HCT116 (cell line): ENCODE measurements at regions not wholly inside any gene's neighbourhood (a gene's known extent, or its start where the extent isn't known, plus 50 kb on each side); places are given as distances from the start of the nearest gene placed in this dataset.

Experiments used
- ATAC-seq: fragments of 200-7000 bp; cut with Tn5 transposase; 2 replicates; pipeline ENCODE4 v1.9.1; 2020; ENCODE audit warnings: mild to moderate bottlenecking, moderate library complexity
- BruUV-seq: library from RNA; stranded (reverse); fragments of 400-500 nt; replicated peaks from 2 replicates; lab custom pipeline; 2021; lab: Mats Ljungman, UMichigan
- CTCF ChIA-PET: fragments of 300-600 bp; sonication (Branson Sonifier 250); formaldehyde crosslinking; loops from one replicate; lab custom pipeline; 2021; ENCODE audit warnings: antibody characterized with exemption; lab: Charles Lee
- POLR2A ChIA-PET: fragments of 300-600, 350-600 bp; sonication (Branson Sonifier 250); formaldehyde crosslinking; loops from one replicate; lab custom pipeline; 2021; ENCODE audit warnings: antibody characterized with exemption; lab: Charles Lee
- RAD21 ChIA-PET, 2 experiments: fragments of 300-600 bp; sonication (Branson Sonifier 250); formaldehyde crosslinking; loops; one replicate each; lab custom pipeline; 2023; ENCODE audit warnings: low total read pairs in 2 of 2; ENCODE audit not compliant: uncharacterized antibody in 2 of 2, unreplicated experiment in 2 of 2, low non-redundant PET in 1 of 2; lab: Charles Lee
- DNase-seq: peaks from one replicate; pipeline ENCODE4 v3.0.0-alpha.2; 2010; ENCODE audit warnings: low read depth, low spot score
- H2AFZ ChIP-seq: fragments of 200-600 bp; shearing (Covaris generic), sonication (generic); 2 replicates; pipeline ENCODE4 v1.6.1; 2017; ENCODE audit warnings: low read depth, mixed run types, mixed read lengths, antibody characterized with exemption, low read length; ENCODE audit not compliant: poor library complexity, severe bottlenecking
- H3K27ac ChIP-seq: 2 replicates; pipeline ENCODE4 v1.5.1; 2012; ENCODE audit warnings: low read depth, low read length
- H3K27me3 ChIP-seq: fragments of 200-600 bp; sonication (generic); 2 replicates; pipeline ENCODE4 v1.6.1; 2016; ENCODE audit warnings: mixed run types, low read length, mixed read lengths; ENCODE audit not compliant: insufficient read depth
- H3K36me3 ChIP-seq, 2 experiments: fragments of 200-500 bp in 1 of 2; fragments of 200-600 bp in 1 of 2; sonication (Bioruptor generic) in 1 of 2; sonication (generic) in 1 of 2; 2 replicates each; pipeline versions ENCODE4 v1.5.1 to v1.6.1; 2014 to 2016; ENCODE audit warnings: low read length in 2 of 2, inconsistent platforms in 1 of 2, mixed read lengths in 1 of 2, mixed run types in 1 of 2; ENCODE audit not compliant: insufficient read depth in 2 of 2, control insufficient read depth in 1 of 2
- H3K4me1 ChIP-seq, 2 experiments: fragments of 200-600 bp in 1 of 2; sonication (generic) in 1 of 2; 2 replicates each; pipeline versions ENCODE4 v1.5.1 to v1.6.1; 2012 to 2017; ENCODE audit warnings: low read length in 2 of 2, inconsistent platforms in 1 of 2, mild to moderate bottlenecking in 1 of 2, mixed read lengths in 1 of 2, mixed run types in 1 of 2, moderate library complexity in 1 of 2; ENCODE audit not compliant: insufficient read depth in 2 of 2, control insufficient read depth in 1 of 2
- H3K4me2 ChIP-seq: fragments of 200-600 bp; sonication (generic); 2 replicates; pipeline ENCODE4 v1.6.1; 2017; ENCODE audit warnings: mixed run types, low read length, mixed read lengths
- H3K4me3 ChIP-seq, 2 experiments: fragments of 200-600 bp in 1 of 2; sonication (generic) in 1 of 2; replicated peaks in 1 of 2; 2 replicates each; pipeline ENCODE4 v1.5.1; 2011 to 2016; ENCODE audit warnings: low read length in 2 of 2, control low read depth in 1 of 2, low read depth in 1 of 2, mild to moderate bottlenecking in 1 of 2, mixed read lengths in 1 of 2, mixed run types in 1 of 2
- H3K79me2 ChIP-seq: fragments of 200-600 bp; sonication (generic); 2 replicates; pipeline ENCODE4 v1.6.1; 2017; ENCODE audit warnings: mild to moderate bottlenecking, mixed run types, low read length, moderate library complexity, mixed read lengths; ENCODE audit not compliant: insufficient read depth
- H3K9ac ChIP-seq: fragments of 200-600 bp; sonication (generic); 2 replicates; pipeline ENCODE4 v1.6.1; 2016; ENCODE audit warnings: low read length, mixed read lengths
- H3K9me2 ChIP-seq: fragments of 200-600 bp; sonication (generic), shearing (Covaris generic); 2 replicates; pipeline ENCODE4 v1.6.1; 2017; ENCODE audit warnings: mixed run types, mild to moderate bottlenecking, moderate library complexity; ENCODE audit not compliant: insufficient read depth
- H3K9me3 ChIP-seq, 2 experiments: fragments of 200-500 bp in 1 of 2; fragments of 200-600 bp in 1 of 2; sonication (Bioruptor generic) in 1 of 2; sonication (generic) in 1 of 2; 2 replicates each; pipeline ENCODE4 v1.6.1; 2014 to 2017; ENCODE audit warnings: low read length in 2 of 2, mixed read lengths in 2 of 2, inconsistent platforms in 1 of 2, low read depth in 1 of 2, mild to moderate bottlenecking in 1 of 2, mixed run types in 1 of 2, moderate library complexity in 1 of 2; ENCODE audit not compliant: control insufficient read depth in 1 of 2, insufficient read depth in 1 of 2
- H4K20me1 ChIP-seq: fragments of 200-600 bp; sonication (generic), shearing (Covaris generic); 2 replicates; pipeline ENCODE4 v1.6.1; 2017; ENCODE audit warnings: mixed run types, mild to moderate bottlenecking, moderate library complexity; ENCODE audit not compliant: insufficient read depth
- CEBPB ChIP-seq: IDR thresholded peaks from 2 replicates; pipeline ENCODE4 v1.6.1; 2012; ENCODE audit warnings: low read depth
- EGR1 ChIP-seq: IDR thresholded peaks from 2 replicates; pipeline ENCODE4 v1.6.1; 2012; ENCODE audit warnings: low read depth
- EZH2phosphoT487 ChIP-seq: fragments of 200-600 bp; IDR thresholded peaks from 2 replicates; pipeline ENCODE4 v1.6.1; 2018; ENCODE audit warnings: antibody characterized with exemption, borderline replicate concordance
- FOSL1 ChIP-seq: IDR thresholded peaks from 2 replicates; pipeline ENCODE4 v1.6.1; 2012; ENCODE audit warnings: low read depth
- JUND ChIP-seq: IDR thresholded peaks from 2 replicates; pipeline ENCODE4 v1.6.1; 2012
- POLR2A ChIP-seq: IDR thresholded peaks from 2 replicates; pipeline ENCODE4 v1.7.0; 2011; ENCODE audit warnings: borderline replicate concordance; ENCODE audit not compliant: insufficient read depth, insufficient read length; ENCODE audit errors: extremely low read depth
- REST ChIP-seq: IDR thresholded peaks from 2 replicates; pipeline ENCODE4 v1.6.1; 2012; ENCODE audit warnings: low read depth
- SP1 ChIP-seq: IDR thresholded peaks from 2 replicates; pipeline ENCODE4 v1.6.1; 2012; ENCODE audit warnings: low read depth
- SRF ChIP-seq: IDR thresholded peaks from 2 replicates; pipeline ENCODE4 v1.6.1; 2012; ENCODE audit warnings: low read depth
- TCF7L2 ChIP-seq: IDR thresholded peaks from 2 replicates; pipeline ENCODE4 v1.7.0; 2011; ENCODE audit warnings: borderline replicate concordance, inconsistent platforms; ENCODE audit not compliant: insufficient read depth, insufficient read length; ENCODE audit errors: extremely low read depth
- YY1 ChIP-seq: IDR thresholded peaks from 2 replicates; pipeline ENCODE4 v1.6.1; 2011; ENCODE audit warnings: low read length, low read depth, moderate library complexity, mild to moderate bottlenecking; ENCODE audit not compliant: insufficient replicate concordance; ENCODE audit errors: extremely low read depth
- intact Hi-C: fragments of 100-400 bp; cut with micrococcal nuclease; formaldehyde crosslinking; loops from 2 replicates; pipeline ENCODE4 v1.10.0; 2022
- TF ChIP-seq, protein P1 (sequence below): IDR thresholded peaks from 2 replicates; pipeline ENCODE4 v1.6.1; 2012
- TF ChIP-seq, protein P2 (sequence below): IDR thresholded peaks from 2 replicates; pipeline ENCODE4 v1.6.1; 2011; ENCODE audit warnings: mild to moderate bottlenecking, low read length, moderate library complexity; ENCODE audit not compliant: insufficient replicate concordance; ENCODE audit errors: extremely low read depth

GRCh38 chr6:139425780-139426179 is 51.3 kb upstream of the CITED2 start (continued):
- TF ChIP-seq SRF (no peak), CEBPB (no peak), FOSL1 (no peak), SP1 (no peak), POLR2A (no peak), JUND (no peak), EZH2phosphoT487 (no peak), YY1 (no peak), TCF7L2 (no peak)
- TF ChIP-seq, protein P1, sequence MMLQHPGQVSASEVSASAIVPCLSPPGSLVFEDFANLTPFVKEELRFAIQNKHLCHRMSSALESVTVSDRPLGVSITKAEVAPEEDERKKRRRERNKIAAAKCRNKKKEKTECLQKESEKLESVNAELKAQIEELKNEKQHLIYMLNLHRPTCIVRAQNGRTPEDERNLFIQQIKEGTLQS = no peak

GRCh38 chr6:139423971-139424667 is 49.7 kb upstream of the CITED2 start:
- H3K4me1 ChIP-seq = no peaks in the 10 kb centered on the region
- H3K27me3 ChIP-seq = no peaks in the 10 kb centered on the region
- TF ChIP-seq TCF7L2 (no peak), POLR2A (no peak), REST (no peak), EGR1 (no peak), SRF (no peak)
- TF ChIP-seq, protein P2, sequence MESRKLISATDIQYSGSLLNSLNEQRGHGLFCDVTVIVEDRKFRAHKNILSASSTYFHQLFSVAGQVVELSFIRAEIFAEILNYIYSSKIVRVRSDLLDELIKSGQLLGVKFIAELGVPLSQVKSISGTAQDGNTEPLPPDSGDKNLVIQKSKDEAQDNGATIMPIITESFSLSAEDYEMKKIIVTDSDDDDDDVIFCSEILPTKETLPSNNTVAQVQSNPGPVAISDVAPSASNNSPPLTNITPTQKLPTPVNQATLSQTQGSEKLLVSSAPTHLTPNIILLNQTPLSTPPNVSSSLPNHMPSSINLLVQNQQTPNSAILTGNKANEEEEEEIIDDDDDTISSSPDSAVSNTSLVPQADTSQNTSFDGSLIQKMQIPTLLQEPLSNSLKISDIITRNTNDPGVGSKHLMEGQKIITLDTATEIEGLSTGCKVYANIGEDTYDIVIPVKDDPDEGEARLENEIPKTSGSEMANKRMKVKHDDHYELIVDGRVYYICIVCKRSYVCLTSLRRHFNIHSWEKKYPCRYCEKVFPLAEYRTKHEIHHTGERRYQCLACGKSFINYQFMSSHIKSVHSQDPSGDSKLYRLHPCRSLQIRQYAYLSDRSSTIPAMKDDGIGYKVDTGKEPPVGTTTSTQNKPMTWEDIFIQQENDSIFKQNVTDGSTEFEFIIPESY = no peak
- H4K20me1 ChIP-seq = no peaks in the 10 kb centered on the region
- H3K27ac ChIP-seq = no peak overlapping the region
- H3K79me2 ChIP-seq = no peaks in the 10 kb centered on the region
- ChIA-PET RAD21 (no interaction called here), POLR2A (no interaction called here), CTCF (no interaction called here)
- no peak for ATAC-seq
- no peaks in the 10 kb centered on the region for H3K9me3 ChIP-seq
- no peak for DNase-seq
- intact Hi-C loops = no loop called here
- no peak overlapping the region for H3K4me2 ChIP-seq
- no peak overlapping the region for H3K9ac ChIP-seq
- no peaks in the 10 kb centered on the region for H3K9me2 ChIP-seq
- H2AFZ ChIP-seq = no peak overlapping the region
- BruUV-seq = no TSS peak
- H3K4me3 ChIP-seq = no peak overlapping the region
- H3K36me3 ChIP-seq = no peaks in the 10 kb centered on the region
